Activated T-helper 9 cell treated with anti-CD3 and anti-CD28 coated beads, Interleukin-2, amount 50 U/mL, for 16 hours (primary cell): ENCODE measurements at regions not wholly inside any gene's neighbourhood (a gene's known extent, or its start where the extent isn't known, plus 50 kb on each side); places are given as distances from the start of the nearest gene placed in this dataset.
"Not testable (repeated sequence)": the region's sequence is repeated elsewhere in the genome, so short reads cannot be mapped to it uniquely, and the experiment has no call there.

Experiments
- DNase-seq: peaks from one replicate; pipeline ENCODE4 v3.0.0-alpha.2; 2020; ENCODE audit warnings: low read depth

- no peak for DNase-seq
These were observed 194.3 kb downstream of the DLEU7 start for GRCh38 chr13:50649211-50649610.

GRCh38 chr13:50650592-50651504, 192.6 kb downstream of the DLEU7 start:
- no peak for DNase-seq

GRCh38 chr13:50651922-50652321, 191.6 kb downstream of the DLEU7 start:
- DNase-seq = no peak

GRCh38 chr13:50654331-50654730, 189.2 kb downstream of the DLEU7 start:
- DNase-seq = no peak

- not testable (repeated sequence) for DNase-seq
These were observed 181.6 kb downstream of the DLEU7 start for GRCh38 chr13:50661881-50662280.

GRCh38 chr13:50664951-50665350, 178.5 kb downstream of the DLEU7 start:
- no peak for DNase-seq

GRCh38 chr13:50668049-50668448, 175.4 kb downstream of the DLEU7 start:
- DNase-seq = no peak

- no peak for DNase-seq
These were observed 174.7 kb downstream of the DLEU7 start for GRCh38 chr13:50668691-50669271.

GRCh38 chr13:50670272-50670671, 173.2 kb downstream of the DLEU7 start:
- DNase-seq = no peak

- no peak for DNase-seq
These were observed 172.5 kb downstream of the DLEU7 start for GRCh38 chr13:50670847-50671496.

- DNase-seq = no peak
These were observed 172.0 kb downstream of the DLEU7 start for GRCh38 chr13:50671497-50671850.

- no peak for DNase-seq
These were observed 171.5 kb downstream of the DLEU7 start for GRCh38 chr13:50672025-50672424.

GRCh38 chr13:50675651-50676050, 167.8 kb downstream of the DLEU7 start:
- no peak for DNase-seq

- DNase-seq = no peak
These were observed 166.9 kb downstream of the DLEU7 start for GRCh38 chr13:50676602-50677001.

GRCh38 chr13:50677258-50677657, 166.2 kb downstream of the DLEU7 start:
- DNase-seq = no peak

- DNase-seq = no peak
These were observed 165.6 kb downstream of the DLEU7 start for GRCh38 chr13:50677687-50678463.

GRCh38 chr13:50678464-50679162, 164.9 kb downstream of the DLEU7 start:
- no peak for DNase-seq

GRCh38 chr13:50679321-50679720, 164.2 kb downstream of the DLEU7 start:
- DNase-seq = no peak

GRCh38 chr13:50682002-50682401, 161.5 kb downstream of the DLEU7 start:
- no peak for DNase-seq

- no peak for DNase-seq
These were observed 160.5 kb downstream of the DLEU7 start for GRCh38 chr13:50682966-50683365.

- no peak for DNase-seq
These were observed 159.1 kb downstream of the DLEU7 start for GRCh38 chr13:50684366-50684765.

- DNase-seq = no peak
These were observed 158.0 kb downstream of the DLEU7 start for GRCh38 chr13:50685491-50685890.
